KMS-11 (cell line): ENCODE measurements at regions not wholly inside any gene's neighbourhood (a gene's known extent, or its start where the extent isn't known, plus 50 kb on each side); places are given as distances from the start of the nearest gene placed in this dataset.

Experiments
- H2AFZ ChIP-seq: fragments of 200-600 bp; sonication (generic); 2 replicates; pipeline ENCODE4 v1.6.1; 2016; ENCODE audit warnings: antibody characterized with exemption, mixed run types, low read depth
- H3K27ac ChIP-seq: fragments of 200-600 bp; sonication (generic); 2 replicates; pipeline ENCODE4 v1.6.1; 2016; ENCODE audit warnings: mild to moderate bottlenecking, mixed run types
- H3K27me3 ChIP-seq: fragments of 200-600 bp; sonication (generic); 2 replicates; pipeline ENCODE4 v1.6.1; 2017; ENCODE audit warnings: mild to moderate bottlenecking, low read depth, mixed run types, moderate library complexity; ENCODE audit not compliant: insufficient read depth
- H3K36me3 ChIP-seq: fragments of 200-600 bp; sonication (generic); 2 replicates; pipeline ENCODE4 v1.6.1; 2017; ENCODE audit warnings: mild to moderate bottlenecking, mixed run types; ENCODE audit not compliant: insufficient read depth
- H3K4me1 ChIP-seq: fragments of 200-600 bp; sonication (generic); 2 replicates; pipeline ENCODE4 v1.6.1; 2016; ENCODE audit warnings: mild to moderate bottlenecking, low read depth, mixed run types; ENCODE audit not compliant: poor library complexity, severe bottlenecking
- H3K4me2 ChIP-seq: fragments of 200-600 bp; sonication (generic); 2 replicates; pipeline ENCODE4 v1.7.0; 2016; ENCODE audit warnings: mild to moderate bottlenecking, mixed run types
- H3K4me3 ChIP-seq: fragments of 200-600 bp; sonication (generic); IDR thresholded peaks from 2 replicates; pipeline ENCODE4 v1.6.1; 2017; ENCODE audit warnings: low read depth, low read length, mixed read lengths; ENCODE audit not compliant: insufficient read depth
- H3K79me2 ChIP-seq: fragments of 200-600 bp; sonication (generic); 2 replicates; pipeline ENCODE4 v1.6.1; 2016; ENCODE audit warnings: low read depth, mixed run types; ENCODE audit not compliant: insufficient read depth
- H3K9ac ChIP-seq: fragments of 200-600 bp; sonication (generic); 2 replicates; pipeline ENCODE4 v1.6.1; 2016; ENCODE audit warnings: mild to moderate bottlenecking, mixed run types
- H4K20me1 ChIP-seq: fragments of 200-600 bp; sonication (generic); 2 replicates; pipeline ENCODE4 v1.6.1; 2016; ENCODE audit warnings: mild to moderate bottlenecking, mixed run types; ENCODE audit not compliant: insufficient read depth
- CTCF ChIP-seq: fragments of 200-600 bp; sonication (generic); conservative IDR thresholded peaks from 2 replicates; pipeline ENCODE4 v1.6.1; 2017; ENCODE audit warnings: low read depth, mild to moderate bottlenecking, antibody characterized with exemption, low read length, moderate library complexity, mixed read lengths

GRCh38 chr6:47164877-47165276 lies 122.7 kb upstream of the ADGRF1 start:
- no peaks in the 10 kb centered on the region for H4K20me1 ChIP-seq
- no peaks in the 10 kb centered on the region for H3K27me3 ChIP-seq
- no peaks in the 10 kb centered on the region for H3K79me2 ChIP-seq
- TF ChIP-seq CTCF, result no peak
- H3K4me2 ChIP-seq, result no peak overlapping the region
- no peaks in the 10 kb centered on the region for H3K4me1 ChIP-seq
- H3K9ac ChIP-seq, result no peak overlapping the region
- H3K27ac ChIP-seq, result no peak overlapping the region
- no peaks in the 10 kb centered on the region for H3K36me3 ChIP-seq
- H3K4me3 ChIP-seq, result no peak overlapping the region
- no peak overlapping the region for H2AFZ ChIP-seq

- TF ChIP-seq CTCF, result no peak
- no peaks in the 10 kb centered on the region for H3K79me2 ChIP-seq
- H3K27me3 ChIP-seq, result no peaks in the 10 kb centered on the region
- no peaks in the 10 kb centered on the region for H3K4me1 ChIP-seq
- no peak overlapping the region for H3K4me2 ChIP-seq
- no peaks in the 10 kb centered on the region for H4K20me1 ChIP-seq
- H3K27ac ChIP-seq, result no peak overlapping the region
- H2AFZ ChIP-seq, result no peak overlapping the region
- no peak overlapping the region for H3K9ac ChIP-seq
- H3K4me3 ChIP-seq, result no peak overlapping the region
- no peaks in the 10 kb centered on the region for H3K36me3 ChIP-seq
These were observed 121.4 kb upstream of the ADGRF1 start for GRCh38 chr6:47163536-47163935.

GRCh38 chr6:47162793-47163192 lies 120.7 kb upstream of the ADGRF1 start:
- H3K36me3 ChIP-seq, result no peaks in the 10 kb centered on the region
- no peak overlapping the region for H3K4me3 ChIP-seq
- no peaks in the 10 kb centered on the region for H3K27me3 ChIP-seq
- no peaks in the 10 kb centered on the region for H3K79me2 ChIP-seq
- H3K4me2 ChIP-seq, result no peak overlapping the region
- H2AFZ ChIP-seq, result no peak overlapping the region
- no peak overlapping the region for H3K9ac ChIP-seq
- H3K4me1 ChIP-seq, result no peaks in the 10 kb centered on the region
- no peak overlapping the region for H3K27ac ChIP-seq
- H4K20me1 ChIP-seq, result no peaks in the 10 kb centered on the region
- TF ChIP-seq CTCF, result no peak

GRCh38 chr6:47162231-47162630 lies 120.1 kb upstream of the ADGRF1 start:
- Histone ChIP-seq H3K27me3 (no peaks in the 10 kb centered on the region), H3K4me3 (no peak overlapping the region), H2AFZ (no peak overlapping the region), H3K79me2 (no peaks in the 10 kb centered on the region), H3K4me2 (no peak overlapping the region), H3K36me3 (no peaks in the 10 kb centered on the region), H4K20me1 (no peaks in the 10 kb centered on the region), H3K4me1 (no peaks in the 10 kb centered on the region), H3K27ac (no peak overlapping the region), H3K9ac (no peak overlapping the region)
- no peak for TF ChIP-seq CTCF
